Brain microvascular endothelial cell (primary cell): ENCODE measurements at regions not wholly inside any gene's neighbourhood (a gene's known extent, or its start where the extent isn't known, plus 50 kb on each side); places are given as distances from the start of the nearest gene placed in this dataset.

Experiments used
- DNase-seq: peaks from one replicate; pipeline ENCODE4 v3.0.0-alpha.2; 2020
- H3K27ac ChIP-seq: fragments of 250-450 bp; sonication (Bioruptor Pico); 2 replicates; pipeline ENCODE4 v1.5.1; 2020; ENCODE audit warnings: mild to moderate bottlenecking, moderate library complexity
- H3K27me3 ChIP-seq: fragments of 250-450 bp; sonication (Bioruptor Pico); replicated peaks from 2 replicates; pipeline ENCODE4 v1.5.1; 2020; ENCODE audit warnings: mild to moderate bottlenecking
- H3K36me3 ChIP-seq: fragments of 250-450 bp; sonication (Bioruptor Pico); replicated peaks from 2 replicates; pipeline ENCODE4 v1.5.1; 2020; ENCODE audit warnings: mild to moderate bottlenecking
- H3K4me3 ChIP-seq: 2 replicates; pipeline ENCODE4 v1.5.1; 2011; ENCODE audit warnings: low read depth, mild to moderate bottlenecking, control low read depth, low read length, moderate library complexity
- CTCF ChIP-seq: IDR thresholded peaks from 2 replicates; pipeline ENCODE4 v1.5.1; 2011; ENCODE audit warnings: low read depth, mild to moderate bottlenecking, moderate library complexity, low read length, control low read depth, inconsistent platforms; ENCODE audit errors: missing control alignments
- in situ Hi-C: cut with HindIII; loops from 2 replicates; pipeline ENCODE4 v1.10.0; 2017; ENCODE audit warnings: low sequenced_read_pairs, low pct_ligation_motif_present

- no peak overlapping the region for H3K27ac ChIP-seq
- in situ Hi-C loops, result no loop called here
- no peaks in the 10 kb centered on the region for H3K36me3 ChIP-seq
- H3K27me3 ChIP-seq, result no peaks in the 10 kb centered on the region
- H3K4me3 ChIP-seq, result no peak overlapping the region
- TF ChIP-seq CTCF, result no peak
- no peak for DNase-seq
Measured at GRCh38 chr20:4305091-4305490, 56.0 kb upstream of the ADRA1D start.

- H3K27ac ChIP-seq, result no peak overlapping the region
- H3K4me3 ChIP-seq, result no peak overlapping the region
- H3K27me3 ChIP-seq, result no peaks in the 10 kb centered on the region
- no peak for TF ChIP-seq CTCF
- in situ Hi-C loops, result no loop called here
- no peaks in the 10 kb centered on the region for H3K36me3 ChIP-seq
- DNase-seq, result no peak
Measured at GRCh38 chr20:4304601-4305000, 55.5 kb upstream of the ADRA1D start.

GRCh38 chr20:4303136-4303535 is 54.0 kb upstream of the ADRA1D start:
- Histone ChIP-seq H3K36me3 (no peaks in the 10 kb centered on the region), H3K4me3 (no peak overlapping the region), H3K27me3 (no peaks in the 10 kb centered on the region), H3K27ac (no peak overlapping the region)
- no peak for DNase-seq
- TF ChIP-seq CTCF, result no peak
- in situ Hi-C loops, result no loop called here

GRCh38 chr20:4300921-4301320 is 51.8 kb upstream of the ADRA1D start:
- Histone ChIP-seq H3K27ac (no peak overlapping the region), H3K27me3 (no peaks in the 10 kb centered on the region), H3K4me3 (no peak overlapping the region), H3K36me3 (no peaks in the 10 kb centered on the region)
- TF ChIP-seq CTCF, result no peak
- DNase-seq, result no peak
- in situ Hi-C loops, result no loop called here

GRCh38 chr20:4300401-4300800 is 51.3 kb upstream of the ADRA1D start:
- Histone ChIP-seq H3K27me3 (no peaks in the 10 kb centered on the region), H3K4me3 (no peak overlapping the region), H3K27ac (no peak overlapping the region), H3K36me3 (no peaks in the 10 kb centered on the region)
- in situ Hi-C loops, result no loop called here
- no peak for DNase-seq
- TF ChIP-seq CTCF, result no peak

- no peak for TF ChIP-seq CTCF
Measured at GRCh38 chr20:4299773-4300172, 50.7 kb upstream of the ADRA1D start.

More at GRCh38 chr20:4299773-4300172, 50.7 kb upstream of the ADRA1D start:
- no peak overlapping the region for H3K27ac ChIP-seq
- H3K27me3 ChIP-seq, result no peaks in the 10 kb centered on the region
- H3K4me3 ChIP-seq, result no peak overlapping the region
- DNase-seq, result no peak
- no peaks in the 10 kb centered on the region for H3K36me3 ChIP-seq
- in situ Hi-C loops, result no loop called here
